Thyroid gland (tissue), 4 donors: ENCODE measurements at regions not wholly inside any gene's neighbourhood (a gene's known extent, or its start where the extent isn't known, plus 50 kb on each side); places are given as distances from the start of the nearest gene placed in this dataset.

Source experiments
- DNase-seq, 2 donors: peaks; one replicate each; pipeline ENCODE4 v3.0.0-alpha.2; 2019
- H3K27ac ChIP-seq, 3 donors: fragments of 200-600 bp; sonication (generic); 1 replicate in 2 of 3; 2 replicates in 1 of 3; pipeline ENCODE4 v1.5.1; 2016 to 2019; ENCODE audit warnings: mild to moderate bottlenecking in 1 of 3, moderate library complexity in 1 of 3
- H3K27me3 ChIP-seq: fragments of 200-600 bp; sonication (generic); one replicate; pipeline ENCODE4 v1.5.1; 2019
- H3K36me3 ChIP-seq, 2 donors: fragments of 200-600 bp; sonication (generic); one replicate each; pipeline ENCODE4 v1.5.1; 2016 to 2019
- H3K4me1 ChIP-seq, 2 donors: fragments of 200-600 bp; sonication (generic); one replicate each; pipeline ENCODE4 v1.5.1; 2017 to 2019
- H3K4me3 ChIP-seq, 3 donors: fragments of 200-600 bp; sonication (generic); replicated peaks in 1 of 3; 1 replicate in 2 of 3; 2 replicates in 1 of 3; pipeline ENCODE4 v1.5.1; 2016; ENCODE audit warnings: mild to moderate bottlenecking in 1 of 3
- H3K9me3 ChIP-seq: fragments of 200-600 bp; sonication (generic); one replicate; pipeline ENCODE4 v1.5.1; 2017
- CTCF ChIP-seq, 6 experiments: fragments of 200-600 bp in 3 of 6; fragments of 450-650 bp in 3 of 6; sonication (generic) in 3 of 6; IDR thresholded peaks; one replicate each; pipeline ENCODE4 v1.5.1; 2016 to 2019; ENCODE audit warnings: antibody characterized with exemption in 6 of 6, mild to moderate bottlenecking in 2 of 6, inconsistent platforms in 1 of 6, moderate library complexity in 1 of 6
- POLR2A ChIP-seq, 2 donors: fragments of 450-650 bp; IDR thresholded peaks; one replicate each; pipeline ENCODE4 v1.6.1; 2017; ENCODE audit warnings: antibody characterized with exemption in 2 of 2, mild to moderate bottlenecking in 2 of 2, moderate library complexity in 1 of 2
- WGBS, 2 donors: methylation state at CpG; one replicate each; pipeline ENCODE4 v1.1.5; 2017; 5-methylcytosine and 5-hydroxymethylcytosine counted together
- intact Hi-C: fragments of 100-400 bp; cut with DNase I; formaldehyde crosslinking; loops from one replicate; pipeline ENCODE4 v1.15.1; 2023

- intact Hi-C loops, result no loop called here
- 85 to 87% methylated on average over 5 of the region's 5 CpGs for WGBS, 2 donors
- no peaks in the 10 kb centered on the region for H3K27me3 ChIP-seq
Measured at GRCh38 chr4:91984466-91984865, 319.3 kb upstream of the GRID2 start.

GRCh38 chr4:91989914-91990313, 313.9 kb upstream of the GRID2 start:
- Histone ChIP-seq H3K4me3 (no peak overlapping the region), H3K4me1 (no peaks in the 10 kb centered on the region), H3K36me3 (no peaks in the 10 kb centered on the region), H3K27ac (no peak overlapping the region), H3K9me3 (no peaks in the 10 kb centered on the region), H3K27me3 (no peaks in the 10 kb centered on the region)
- intact Hi-C loops, result no loop called here
- no peak for TF ChIP-seq POLR2A (IDR thresholded peaks at IDR 0.05)
- no peak for TF ChIP-seq CTCF (IDR thresholded peaks at IDR 0.05)
- 30 to 34% methylated on average over 2 of the region's 2 CpGs for WGBS, 2 donors
- DNase-seq, result no peak

More at GRCh38 chr4:91984466-91984865, 319.3 kb upstream of the GRID2 start:
- TF ChIP-seq CTCF (IDR thresholded peaks at IDR 0.05) (no peak), POLR2A (IDR thresholded peaks at IDR 0.05) (no peak)
- Histone ChIP-seq H3K27ac (no peak overlapping the region), H3K4me1 (no peaks in the 10 kb centered on the region), H3K4me3 (no peak overlapping the region), H3K9me3 (no peaks in the 10 kb centered on the region), H3K36me3 (no peaks in the 10 kb centered on the region)
- no peak for DNase-seq

GRCh38 chr4:91990726-91991125, 313.0 kb upstream of the GRID2 start:
- Histone ChIP-seq H3K27ac (no peak overlapping the region), H3K4me3 (no peak overlapping the region), H3K9me3 (no peaks in the 10 kb centered on the region), H3K4me1 (no peaks in the 10 kb centered on the region), H3K27me3 (no peaks in the 10 kb centered on the region), H3K36me3 (no peaks in the 10 kb centered on the region)
- no peak for DNase-seq
- TF ChIP-seq CTCF (IDR thresholded peaks at IDR 0.05) (no peak), POLR2A (IDR thresholded peaks at IDR 0.05) (no peak)
- intact Hi-C loops, result no loop called here
- 73 to 81% methylated on average over 2 of the region's 2 CpGs for WGBS, 2 donors

- Histone ChIP-seq H3K36me3 (no peaks in the 10 kb centered on the region), H3K4me3 (no peak overlapping the region), H3K27ac (no peak overlapping the region), H3K27me3 (no peaks in the 10 kb centered on the region), H3K4me1 (no peaks in the 10 kb centered on the region), H3K9me3 (no peaks in the 10 kb centered on the region)
- TF ChIP-seq CTCF (IDR thresholded peaks at IDR 0.05), result no peak
- TF ChIP-seq POLR2A (IDR thresholded peaks at IDR 0.05), result no peak
- intact Hi-C loops, result no loop called here
- no peak for DNase-seq
- 87 to 88% methylated on average over 2 of the region's 2 CpGs for WGBS, 2 donors
Measured at GRCh38 chr4:91997045-91997444, 306.7 kb upstream of the GRID2 start.

- no peaks in the 10 kb centered on the region for H3K9me3 ChIP-seq
- H3K4me3 ChIP-seq, result no peak overlapping the region
- no peak for DNase-seq
- WGBS, 2 donors, result 40 to 44% methylated on average over 16 of the region's 16 CpGs
- H3K27ac ChIP-seq, result no peak overlapping the region
- no peaks in the 10 kb centered on the region for H3K27me3 ChIP-seq
- no peaks in the 10 kb centered on the region for H3K36me3 ChIP-seq
- intact Hi-C loops, result no loop called here
- TF ChIP-seq CTCF (IDR thresholded peaks at IDR 0.05) (no peak), POLR2A (IDR thresholded peaks at IDR 0.05) (no peak)
- no peaks in the 10 kb centered on the region for H3K4me1 ChIP-seq
Measured at GRCh38 chr4:92012899-92013867, 290.6 kb upstream of the GRID2 start.
